ENCODE measurements at regions not wholly inside any gene's neighbourhood (a gene's known extent, or its start where the extent isn't known, plus 50 kb on each side); places are given as distances from the start of the nearest gene placed in this dataset.

- DNase-seq (ENCODE audit: low spot score) = no peak
- H3K27ac ChIP-seq = no peak overlapping the region
- no peak for TF ChIP-seq CTCF (IDR thresholded peaks at IDR 0.05)
- H3K9me3 ChIP-seq = no peaks in the 10 kb centered on the region
- no peaks in the 10 kb centered on the region for H3K27me3 ChIP-seq
- no peaks in the 10 kb centered on the region for H3K36me3 ChIP-seq
- no peak overlapping the region for H3K4me3 ChIP-seq
- H3K4me1 ChIP-seq = peaks cover 0 to 45% of the 10 kb centered on the region in 2 donors
Observed at GRCh38 chr18:10063489-10063888, 149.7 kb downstream of the VAPA start.

- no peak for TF ChIP-seq CTCF (IDR thresholded peaks at IDR 0.05)
- Histone ChIP-seq H3K4me1 (peaks cover 0 to 38% of the 10 kb centered on the region in 2 donors), H3K27me3 (no peaks in the 10 kb centered on the region), H3K4me3 (no peak overlapping the region), H3K36me3 (no peaks in the 10 kb centered on the region), H3K9me3 (no peaks in the 10 kb centered on the region), H3K27ac (no peak overlapping the region)
- no peak for DNase-seq (ENCODE audit: low spot score)
Observed at GRCh38 chr18:10064267-10064666, 150.5 kb downstream of the VAPA start.

- Histone ChIP-seq H3K4me1 (peaks cover 0 to 29% of the 10 kb centered on the region in 2 donors), H3K4me3 (no peak overlapping the region), H3K27ac (no peak overlapping the region), H3K27me3 (no peaks in the 10 kb centered on the region), H3K36me3 (no peaks in the 10 kb centered on the region), H3K9me3 (no peaks in the 10 kb centered on the region)
- TF ChIP-seq CTCF (IDR thresholded peaks at IDR 0.05) = no peak
- DNase-seq (ENCODE audit: low spot score) = no peak
Observed at GRCh38 chr18:10065296-10065695, 151.5 kb downstream of the VAPA start.

GRCh38 chr18:10067670-10068659 lies 154.1 kb downstream of the VAPA start:
- Histone ChIP-seq H3K27ac (no peak overlapping the region), H3K4me3 (no peak overlapping the region)
- TF ChIP-seq CTCF (IDR thresholded peaks at IDR 0.05) = no peak

GRCh38 chr18:10068766-10069567 lies 155.2 kb downstream of the VAPA start:
- no peaks in the 10 kb centered on the region for H3K27me3 ChIP-seq
- no peak for DNase-seq (ENCODE audit: low spot score)
- no peaks in the 10 kb centered on the region for H3K9me3 ChIP-seq
- no peaks in the 10 kb centered on the region for H3K36me3 ChIP-seq
- TF ChIP-seq CTCF (IDR thresholded peaks at IDR 0.05) = no peak
- peaks cover 0 to 27% of the 10 kb centered on the region in 2 donors for H3K4me1 ChIP-seq
- H3K4me3 ChIP-seq = no peak overlapping the region
- H3K27ac ChIP-seq = no peak overlapping the region

More at GRCh38 chr18:10067670-10068659, 154.1 kb downstream of the VAPA start:
- peaks cover 0 to 30% of the 10 kb centered on the region in 2 donors for H3K4me1 ChIP-seq
- H3K27me3 ChIP-seq = no peaks in the 10 kb centered on the region
- H3K9me3 ChIP-seq = no peaks in the 10 kb centered on the region
- no peaks in the 10 kb centered on the region for H3K36me3 ChIP-seq
- no peak for DNase-seq (ENCODE audit: low spot score)
